ENCODE measurements at regions not wholly inside any gene's neighbourhood (a gene's known extent, or its start where the extent isn't known, plus 50 kb on each side); places are given as distances from the start of the nearest gene placed in this dataset.

- no peak overlapping the region for H3K4me2 ChIP-seq (replicated peaks; ENCODE audit: extremely low read depth, low read length, poor library complexity, severe bottlenecking)
- no peaks in the 10 kb centered on the region for H3K9me3 ChIP-seq (replicated peaks in 1 of 2; ENCODE audit: control insufficient read depth in 1 of 2, insufficient read depth in 1 of 2, low read length in 2 of 2)
- intact Hi-C loops (cut with micrococcal nuclease) = no loop called here
- H3K4me1 Mint-ChIP-seq = no peaks in the 10 kb centered on the region
- no peaks in the 10 kb centered on the region for H3K4me1 ChIP-seq (ENCODE audit: control insufficient read depth in 1 of 2, insufficient read depth in 2 of 2, low read length in 2 of 2)
- no peaks in the 10 kb centered on the region for H3K27me3 ChIP-seq (ENCODE audit: control insufficient read depth in 2 of 2, insufficient read depth in 2 of 2, low read length in 2 of 2)
- peak overlapping the region in 1 of 7 donors; percentile 25 for H3K27ac Mint-ChIP-seq
- 100% methylated on average over 1 of the region's 3 CpGs for WGBS (ENCODE audit: insufficient coverage)
- H4K20me1 ChIP-seq (ENCODE audit: insufficient read depth, low read length) = no peaks in the 10 kb centered on the region
- peaks cover 0 to 6% (median 0%) of the 10 kb centered on the region in 7 donors for H3K9me3 Mint-ChIP-seq
- H3K4me3 Mint-ChIP-seq = no peak overlapping the region
- H3K36me3 ChIP-seq (replicated peaks in 1 of 2; ENCODE audit: control insufficient read depth in 1 of 2, insufficient read depth in 2 of 2, low read length in 2 of 2) = no peaks in the 10 kb centered on the region
- H3K27ac ChIP-seq (ENCODE audit: low read depth in 1 of 2, low read length in 2 of 2) = no peak overlapping the region
- H3K27me3 Mint-ChIP-seq (ENCODE audit: low read depth in 3 of 3) = peaks cover 9 to 19% (median 14%) of the 10 kb centered on the region in 3 donors
- no peak for TF ChIP-seq CTCF (IDR thresholded peaks at IDR 0.05)
- no peak overlapping the region for H3K9ac ChIP-seq (ENCODE audit: insufficient read depth, low read length, poor library complexity, severe bottlenecking)
- no peak overlapping the region for H2AFZ ChIP-seq (ENCODE audit: insufficient read depth, low read depth, low read length, poor library complexity, severe bottlenecking)
- H3K36me3 Mint-ChIP-seq = no peaks in the 10 kb centered on the region
- DNase-seq = no peak
- no peak overlapping the region for H3K4me3 ChIP-seq (replicated peaks in 1 of 3; ENCODE audit: low read depth in 2 of 3, low read length in 3 of 3)
- no peaks in the 10 kb centered on the region for H3K79me2 ChIP-seq (ENCODE audit: insufficient read depth, low read length)
Observed at GRCh38 chr19:5286465-5287029, 54.1 kb downstream of the PTPRS start.

GRCh38 chr19:5285955-5286354 is 54.7 kb downstream of the PTPRS start:
- TF ChIP-seq CTCF (IDR thresholded peaks at IDR 0.05) = no peak
- DNase-seq = no peak
- H3K9me3 Mint-ChIP-seq = peaks cover 0 to 6% (median 0%) of the 10 kb centered on the region in 7 donors
- no peaks in the 10 kb centered on the region for H3K4me1 Mint-ChIP-seq
- H3K4me3 Mint-ChIP-seq = no peak overlapping the region
- H3K4me2 ChIP-seq (replicated peaks; ENCODE audit: extremely low read depth, low read length, poor library complexity, severe bottlenecking) = no peak overlapping the region
- no peaks in the 10 kb centered on the region for H3K36me3 Mint-ChIP-seq
- H2AFZ ChIP-seq (ENCODE audit: insufficient read depth, low read depth, low read length, poor library complexity, severe bottlenecking) = no peak overlapping the region
- H3K27ac Mint-ChIP-seq = peak overlapping the region in 1 of 7 donors; percentile 25
- H3K9me3 ChIP-seq (replicated peaks in 1 of 2; ENCODE audit: control insufficient read depth in 1 of 2, insufficient read depth in 1 of 2, low read length in 2 of 2) = no peaks in the 10 kb centered on the region
- H3K4me1 ChIP-seq (ENCODE audit: control insufficient read depth in 1 of 2, insufficient read depth in 2 of 2, low read length in 2 of 2) = no peaks in the 10 kb centered on the region
- H3K9ac ChIP-seq (ENCODE audit: insufficient read depth, low read length, poor library complexity, severe bottlenecking) = no peak overlapping the region
- no peaks in the 10 kb centered on the region for H3K27me3 ChIP-seq (ENCODE audit: control insufficient read depth in 2 of 2, insufficient read depth in 2 of 2, low read length in 2 of 2)
- H4K20me1 ChIP-seq (ENCODE audit: insufficient read depth, low read length) = no peaks in the 10 kb centered on the region
- H3K27ac ChIP-seq (ENCODE audit: low read depth in 1 of 2, low read length in 2 of 2) = no peak overlapping the region
- no peaks in the 10 kb centered on the region for H3K79me2 ChIP-seq (ENCODE audit: insufficient read depth, low read length)
- H3K36me3 ChIP-seq (replicated peaks in 1 of 2; ENCODE audit: control insufficient read depth in 1 of 2, insufficient read depth in 2 of 2, low read length in 2 of 2) = no peaks in the 10 kb centered on the region
- no peak overlapping the region for H3K4me3 ChIP-seq (replicated peaks in 1 of 3; ENCODE audit: low read depth in 2 of 3, low read length in 3 of 3)
- WGBS (ENCODE audit: insufficient coverage) = 95% methylated on average over 11 of the region's 15 CpGs
- intact Hi-C loops (cut with micrococcal nuclease) = no loop called here
- H3K27me3 Mint-ChIP-seq (ENCODE audit: low read depth in 3 of 3) = peaks cover 4 to 13% (median 9%) of the 10 kb centered on the region in 3 donors

All from CD14-positive monocyte (primary cell).